ENCODE measurements at regions not wholly inside any gene's neighbourhood (a gene's known extent, or its start where the extent isn't known, plus 50 kb on each side); places are given as distances from the start of the nearest gene placed in this dataset.

DNA sequence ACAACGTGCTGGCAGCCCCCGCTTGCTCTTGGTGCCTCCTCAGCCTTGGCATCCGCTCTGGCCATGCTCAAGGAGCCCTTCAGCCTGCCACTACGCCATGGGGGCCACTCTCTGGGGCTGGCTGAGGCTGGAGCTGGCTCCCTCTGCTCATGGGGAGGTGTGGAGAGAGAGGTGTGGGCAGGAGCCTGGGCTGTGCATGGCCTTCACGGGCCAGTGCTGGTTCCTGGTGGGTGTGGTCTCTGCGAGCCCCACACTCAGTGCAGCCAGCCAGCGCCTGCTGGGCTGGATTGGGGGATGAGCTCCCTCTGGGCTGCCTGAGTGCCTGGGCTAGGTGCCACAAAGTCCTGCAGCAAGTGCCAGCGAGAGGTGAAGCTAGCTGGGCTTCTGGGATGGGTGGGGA lies 1289.1 kb downstream of the OLFM4 start:
- TF ChIP-seq POLR2A (IDR thresholded peaks at IDR 0.05; ENCODE audit: low read depth, low read length) = no peak
- TF ChIP-seq, protein P1, sequence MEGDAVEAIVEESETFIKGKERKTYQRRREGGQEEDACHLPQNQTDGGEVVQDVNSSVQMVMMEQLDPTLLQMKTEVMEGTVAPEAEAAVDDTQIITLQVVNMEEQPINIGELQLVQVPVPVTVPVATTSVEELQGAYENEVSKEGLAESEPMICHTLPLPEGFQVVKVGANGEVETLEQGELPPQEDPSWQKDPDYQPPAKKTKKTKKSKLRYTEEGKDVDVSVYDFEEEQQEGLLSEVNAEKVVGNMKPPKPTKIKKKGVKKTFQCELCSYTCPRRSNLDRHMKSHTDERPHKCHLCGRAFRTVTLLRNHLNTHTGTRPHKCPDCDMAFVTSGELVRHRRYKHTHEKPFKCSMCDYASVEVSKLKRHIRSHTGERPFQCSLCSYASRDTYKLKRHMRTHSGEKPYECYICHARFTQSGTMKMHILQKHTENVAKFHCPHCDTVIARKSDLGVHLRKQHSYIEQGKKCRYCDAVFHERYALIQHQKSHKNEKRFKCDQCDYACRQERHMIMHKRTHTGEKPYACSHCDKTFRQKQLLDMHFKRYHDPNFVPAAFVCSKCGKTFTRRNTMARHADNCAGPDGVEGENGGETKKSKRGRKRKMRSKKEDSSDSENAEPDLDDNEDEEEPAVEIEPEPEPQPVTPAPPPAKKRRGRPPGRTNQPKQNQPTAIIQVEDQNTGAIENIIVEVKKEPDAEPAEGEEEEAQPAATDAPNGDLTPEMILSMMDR (IDR thresholded peaks at IDR 0.05; ENCODE audit: extremely low read depth in 1 of 2, insufficient read depth in 1 of 2, low read depth in 1 of 2, low read length in 2 of 2) = no peak
- TF ChIP-seq POLR2AphosphoS5 (IDR thresholded peaks at IDR 0.05; ENCODE audit: insufficient read depth, low read depth, low read length) = no peak
